Naive thymus-derived CD4-positive, alpha-beta T cell (primary cell): ENCODE measurements at regions not wholly inside any gene's neighbourhood (a gene's known extent, or its start where the extent isn't known, plus 50 kb on each side); places are given as distances from the start of the nearest gene placed in this dataset.

Experiments used
- ATAC-seq: fragments of 150-1000 bp; cut with Tn5 transposase; 2 replicates; pipeline ENCODE4 v1.10.0; 2021; ENCODE audit warnings: mild to moderate bottlenecking, moderate library complexity
- CTCF ChIA-PET: fragments of 350-600 bp; sonication (Branson Sonifier 250); formaldehyde crosslinking; loops from one replicate; lab custom pipeline; 2021; ENCODE audit warnings: antibody characterized with exemption; lab: Charles Lee
- POLR2A ChIA-PET: fragments of 350-600 bp; sonication (Branson Sonifier 250); formaldehyde crosslinking; loops from one replicate; lab custom pipeline; 2021; ENCODE audit warnings: antibody characterized with exemption, inconsistent platforms; lab: Charles Lee
- DNase-seq, 9 donors: peaks; one replicate each; pipeline versions ENCODE4 v3.0.0 to v3.0.0-alpha.2; 2020 to 2022; ENCODE audit warnings: mixed read lengths in 1 of 9
- H3K27ac ChIP-seq: one replicate; pipeline ENCODE4 v1.7.0; 2013; ENCODE audit warnings: mild to moderate bottlenecking, low read depth, low read length, moderate library complexity
- H3K27me3 ChIP-seq, 2 donors: one replicate each; pipeline ENCODE4 v1.7.0; 2013; ENCODE audit warnings: low read length in 2 of 2, mild to moderate bottlenecking in 2 of 2, moderate library complexity in 2 of 2; ENCODE audit not compliant: control insufficient read depth in 2 of 2, insufficient read depth in 2 of 2
- H3K36me3 ChIP-seq, 3 experiments: 1 replicate in 2 of 3; 2 replicates in 1 of 3; pipeline ENCODE4 v1.7.0; 2013; ENCODE audit warnings: low read length in 3 of 3, mild to moderate bottlenecking in 3 of 3, moderate library complexity in 1 of 3; ENCODE audit not compliant: insufficient read depth in 3 of 3, control insufficient read depth in 2 of 3
- H3K4me1 ChIP-seq, 2 donors: one replicate each; pipeline ENCODE4 v1.7.0; 2013; ENCODE audit warnings: low read length in 2 of 2, mild to moderate bottlenecking in 2 of 2, moderate library complexity in 1 of 2; ENCODE audit not compliant: control insufficient read depth in 2 of 2, insufficient read depth in 2 of 2
- H3K4me3 ChIP-seq: 2 replicates; pipeline ENCODE4 v1.7.0; 2013; ENCODE audit warnings: mild to moderate bottlenecking, low read length
- H3K9me3 ChIP-seq, 3 experiments: 1 replicate in 2 of 3; 2 replicates in 1 of 3; pipeline ENCODE4 v1.7.0; 2013; ENCODE audit warnings: low read length in 3 of 3; ENCODE audit not compliant: control insufficient read depth in 2 of 3
- H3K27ac Mint-ChIP-seq, 9 donors: one replicate each; pipeline ENCODE4 v1.8.0; 2020 to 2022; ENCODE audit warnings: mixed read lengths in 9 of 9, mild to moderate bottlenecking in 8 of 9, moderate library complexity in 5 of 9, inconsistent platforms in 2 of 9
- H3K27me3 Mint-ChIP-seq, 5 donors: one replicate each; pipeline ENCODE4 v1.8.0; 2021 to 2022; ENCODE audit warnings: mixed read lengths in 5 of 5, mild to moderate bottlenecking in 1 of 5
- H3K36me3 Mint-ChIP-seq, 5 donors: one replicate each; pipeline ENCODE4 v1.8.0; 2020 to 2022; ENCODE audit warnings: mixed read lengths in 5 of 5, mild to moderate bottlenecking in 3 of 5, inconsistent platforms in 1 of 5
- H3K4me1 Mint-ChIP-seq, 7 donors: one replicate each; pipeline ENCODE4 v1.8.0; 2020 to 2022; ENCODE audit warnings: mixed read lengths in 7 of 7, mild to moderate bottlenecking in 3 of 7, inconsistent platforms in 1 of 7
- H3K4me3 Mint-ChIP-seq, 10 donors: one replicate each; pipeline ENCODE4 v1.8.0; 2020 to 2022; ENCODE audit warnings: mild to moderate bottlenecking in 10 of 10, mixed read lengths in 10 of 10, moderate library complexity in 6 of 10, inconsistent platforms in 2 of 10
- H3K9me3 Mint-ChIP-seq, 11 donors: one replicate each; pipeline ENCODE4 v1.8.0; 2020 to 2022; ENCODE audit warnings: mixed read lengths in 11 of 11, mild to moderate bottlenecking in 4 of 11, inconsistent platforms in 1 of 11, moderate library complexity in 1 of 11
- intact Hi-C, 2 donors: fragments of 100-400 bp; cut with micrococcal nuclease; formaldehyde crosslinking; loops; one replicate each; pipeline ENCODE4 v1.15.1; 2023

- Mint-ChIP-seq H3K27me3 (no peaks in the 10 kb centered on the region), H3K27ac (no peak overlapping the region), H3K4me1 (peaks cover 0 to 21% (median 11%) of the 10 kb centered on the region in 7 donors), H3K36me3 (no peaks in the 10 kb centered on the region), H3K4me3 (no peak overlapping the region), H3K9me3 (peaks cover 0 to 18% (median 5%) of the 10 kb centered on the region in 11 donors)
- Histone ChIP-seq H3K4me1 (no peaks in the 10 kb centered on the region), H3K9me3 (no peaks in the 10 kb centered on the region), H3K4me3 (no peak overlapping the region), H3K27me3 (no peaks in the 10 kb centered on the region), H3K36me3 (no peaks in the 10 kb centered on the region), H3K27ac (no peak overlapping the region)
- intact Hi-C loops: loop anchor here in 1 of 2 donors (5.0 to 10.0 kb wide), 2 partner anchors 401 to 529 kb away; no protein-coding TSS in a partner anchor
- ATAC-seq: no peak
- DNase-seq: no peak
- ChIA-PET POLR2A (no interaction called here), CTCF (no interaction called here)
Observed at GRCh38 chr12:126346087-126346486, 1280.9 kb downstream of the AACS start.

- CTCF ChIA-PET: no interaction called here
- no peak overlapping the region for H3K27ac Mint-ChIP-seq
Observed at GRCh38 chr12:126347421-126347820, 1282.2 kb downstream of the AACS start.

GRCh38 chr12:126349383-126349782 is 1284.1 kb downstream of the AACS start:
- H3K36me3 ChIP-seq: no peaks in the 10 kb centered on the region
- CTCF ChIA-PET: interaction anchor here (0.6 kb wide), 1 partner anchor 116 kb away, joined by 3 read pairs; no protein-coding TSS in a partner anchor
- no peak for ATAC-seq

More at GRCh38 chr12:126347421-126347820, 1282.2 kb downstream of the AACS start:
- no peak for DNase-seq
- Mint-ChIP-seq H3K36me3 (no peaks in the 10 kb centered on the region), H3K4me1 (peaks cover 0 to 21% (median 11%) of the 10 kb centered on the region in 7 donors), H3K9me3 (peaks cover 0 to 14% (median 5%) of the 10 kb centered on the region in 11 donors), H3K4me3 (peak overlapping the region in 2 of 10 donors; percentile 10 to 29), H3K27me3 (no peaks in the 10 kb centered on the region)
- ATAC-seq: no peak
- Histone ChIP-seq H3K36me3 (no peaks in the 10 kb centered on the region), H3K4me1 (no peaks in the 10 kb centered on the region), H3K27me3 (no peaks in the 10 kb centered on the region), H3K9me3 (no peaks in the 10 kb centered on the region), H3K27ac (no peak overlapping the region), H3K4me3 (no peak overlapping the region)
- intact Hi-C loops: loop anchor here in 1 of 2 donors (5.0 to 10.0 kb wide), 2 partner anchors 400 to 527 kb away; no protein-coding TSS in a partner anchor
- POLR2A ChIA-PET: no interaction called here

GRCh38 chr12:126353604-126354003 is 1288.4 kb downstream of the AACS start:
- H3K27ac ChIP-seq: no peak overlapping the region
- no peaks in the 10 kb centered on the region for H3K4me1 ChIP-seq
- no peak overlapping the region for H3K4me3 ChIP-seq
- H3K36me3 ChIP-seq: no peaks in the 10 kb centered on the region
- no peaks in the 10 kb centered on the region for H3K27me3 ChIP-seq
- H3K9me3 ChIP-seq: no peaks in the 10 kb centered on the region
- Mint-ChIP-seq H3K9me3 (peaks cover 4 to 19% (median 10%) of the 10 kb centered on the region in 11 donors), H3K36me3 (no peaks in the 10 kb centered on the region), H3K27me3 (no peaks in the 10 kb centered on the region), H3K4me1 (peaks cover 0 to 33% (median 11%) of the 10 kb centered on the region in 7 donors), H3K27ac (peak overlapping the region in 5 of 9 donors; percentile 4 to 57 (median 49)), H3K4me3 (peak overlapping the region in 2 of 10 donors; percentile 23 to 44)
- ChIA-PET CTCF (no interaction called here), POLR2A (no interaction called here)
- ATAC-seq (no peak), DNase-seq (peak in 2 of 9 donors; percentile 7 to 18)
- intact Hi-C loops: no loop called here

More at GRCh38 chr12:126349383-126349782, 1284.1 kb downstream of the AACS start:
- Mint-ChIP-seq H3K4me1 (peaks cover 0 to 35% (median 20%) of the 10 kb centered on the region in 7 donors), H3K4me3 (no peak overlapping the region), H3K27me3 (no peaks in the 10 kb centered on the region), H3K9me3 (peaks cover 0 to 12% (median 7%) of the 10 kb centered on the region in 11 donors), H3K27ac (no peak overlapping the region), H3K36me3 (no peaks in the 10 kb centered on the region)
- H3K27ac ChIP-seq: no peak overlapping the region
- no peaks in the 10 kb centered on the region for H3K27me3 ChIP-seq
- H3K9me3 ChIP-seq: no peaks in the 10 kb centered on the region
- intact Hi-C loops: loop anchor here in 1 of 2 donors (5.0 to 10.0 kb wide), 2 partner anchors 398 to 525 kb away; no protein-coding TSS in a partner anchor
- POLR2A ChIA-PET: no interaction called here
- DNase-seq: no peak
- H3K4me1 ChIP-seq: no peaks in the 10 kb centered on the region
- no peak overlapping the region for H3K4me3 ChIP-seq

GRCh38 chr12:126354633-126355032 is 1289.4 kb downstream of the AACS start:
- Histone ChIP-seq H3K27me3 (no peaks in the 10 kb centered on the region), H3K9me3 (no peaks in the 10 kb centered on the region), H3K36me3 (no peaks in the 10 kb centered on the region), H3K27ac (no peak overlapping the region), H3K4me1 (no peaks in the 10 kb centered on the region), H3K4me3 (no peak overlapping the region)
- Mint-ChIP-seq H3K9me3 (peaks cover 3 to 23% (median 10%) of the 10 kb centered on the region in 11 donors), H3K4me1 (peaks cover 0 to 33% (median 11%) of the 10 kb centered on the region in 7 donors), H3K27ac (peak overlapping the region in 3 of 9 donors; percentile 7 to 88 (median 32)), H3K4me3 (peak overlapping the region in 1 of 10 donors; percentile 23), H3K36me3 (no peaks in the 10 kb centered on the region), H3K27me3 (no peaks in the 10 kb centered on the region)
- ChIA-PET CTCF (no interaction called here), POLR2A (no interaction called here)
- ATAC-seq (no peak), DNase-seq (no peak)
- intact Hi-C loops: no loop called here

- Histone ChIP-seq H3K27me3 (no peaks in the 10 kb centered on the region), H3K36me3 (no peaks in the 10 kb centered on the region), H3K4me3 (no peak overlapping the region), H3K27ac (no peak overlapping the region), H3K9me3 (no peaks in the 10 kb centered on the region), H3K4me1 (no peaks in the 10 kb centered on the region)
- no peaks in the 10 kb centered on the region for H3K27me3 Mint-ChIP-seq
- POLR2A ChIA-PET: no interaction called here
- peak overlapping the region in 7 of 9 donors; percentile 6 to 90 (median 72) for H3K27ac Mint-ChIP-seq
- peak overlapping the region in 2 of 10 donors; percentile 17 to 27 for H3K4me3 Mint-ChIP-seq
- DNase-seq (peak in 3 of 9 donors; percentile 7 to 50 (median 36)), ATAC-seq (peak; percentile 50)
- peaks cover 3 to 27% (median 12%) of the 10 kb centered on the region in 11 donors for H3K9me3 Mint-ChIP-seq
- H3K36me3 Mint-ChIP-seq: no peaks in the 10 kb centered on the region
- CTCF ChIA-PET: no interaction called here
- intact Hi-C loops: no loop called here
- peaks cover 0 to 33% (median 11%) of the 10 kb centered on the region in 7 donors for H3K4me1 Mint-ChIP-seq
Observed at GRCh38 chr12:126355346-126355745, 1290.1 kb downstream of the AACS start.

- Mint-ChIP-seq H3K4me1 (peaks cover 0 to 20% (median 5%) of the 10 kb centered on the region in 7 donors), H3K27ac (no peak overlapping the region)
Observed at GRCh38 chr12:126358806-126359205, 1293.6 kb downstream of the AACS start.

More at GRCh38 chr12:126358806-126359205, 1293.6 kb downstream of the AACS start:
- no peak overlapping the region for H3K4me3 ChIP-seq
- H3K9me3 ChIP-seq: no peaks in the 10 kb centered on the region
- Mint-ChIP-seq H3K9me3 (peaks cover 2 to 36% (median 13%) of the 10 kb centered on the region in 11 donors), H3K27me3 (no peaks in the 10 kb centered on the region), H3K4me3 (no peak overlapping the region), H3K36me3 (no peaks in the 10 kb centered on the region)
- ChIA-PET POLR2A (no interaction called here), CTCF (no interaction called here)
- intact Hi-C loops: no loop called here
- H3K27ac ChIP-seq: no peak overlapping the region
- ATAC-seq (no peak), DNase-seq (no peak)
- H3K4me1 ChIP-seq: no peaks in the 10 kb centered on the region
- no peaks in the 10 kb centered on the region for H3K36me3 ChIP-seq
- H3K27me3 ChIP-seq: no peaks in the 10 kb centered on the region
